ENCODE measurements at regions not wholly inside any gene's neighbourhood (a gene's known extent, or its start where the extent isn't known, plus 50 kb on each side); places are given as distances from the start of the nearest gene placed in this dataset.
A peak's percentile ranks its signal among the peaks of the same experiment; 100 is the strongest.
"Not testable (repeated sequence)": the region's sequence is repeated elsewhere in the genome, so short reads cannot be mapped to it uniquely, and the experiment has no call there.

- DNase-seq (ENCODE audit: low spot score), result no peak
These were observed 258.1 kb downstream of the C11orf87 start for GRCh38 chr11:109680127-109680526.

GRCh38 chr11:109682788-109683187 is 260.8 kb downstream of the C11orf87 start:
- not testable (repeated sequence) for DNase-seq (ENCODE audit: low spot score)

- no peak for DNase-seq (ENCODE audit: low spot score)
These were observed 273.7 kb downstream of the C11orf87 start for GRCh38 chr11:109695696-109696095.

GRCh38 chr11:109696191-109696897 is 274.4 kb downstream of the C11orf87 start:
- no peak for DNase-seq (ENCODE audit: low spot score)

GRCh38 chr11:109697140-109697843 is 275.3 kb downstream of the C11orf87 start:
- peak; percentile 5 for DNase-seq (ENCODE audit: low spot score)

GRCh38 chr11:109698237-109698636 is 276.2 kb downstream of the C11orf87 start:
- no peak for DNase-seq (ENCODE audit: low spot score)

GRCh38 chr11:109704432-109704831 is 282.4 kb downstream of the C11orf87 start:
- DNase-seq (ENCODE audit: low spot score), result no peak

GRCh38 chr11:109706945-109707344 is 285.0 kb downstream of the C11orf87 start:
- DNase-seq (ENCODE audit: low spot score), result peak; percentile 3

GRCh38 chr11:109707411-109707810 is 285.4 kb downstream of the C11orf87 start:
- DNase-seq (ENCODE audit: low spot score), result peak; percentile 10

GRCh38 chr11:109708184-109708583 is 286.2 kb downstream of the C11orf87 start:
- DNase-seq (ENCODE audit: low spot score), result no peak

- DNase-seq (ENCODE audit: low spot score), result not testable (repeated sequence)
These were observed 292.5 kb downstream of the C11orf87 start for GRCh38 chr11:109714444-109714843.

GRCh38 chr11:109715424-109715823 is 293.4 kb downstream of the C11orf87 start:
- not testable (repeated sequence) for DNase-seq (ENCODE audit: low spot score)

GRCh38 chr11:109726061-109726460 is 304.1 kb downstream of the C11orf87 start:
- no peak for DNase-seq (ENCODE audit: low spot score)

GRCh38 chr11:109728056-109728455 is 306.1 kb downstream of the C11orf87 start:
- DNase-seq (ENCODE audit: low spot score), result no peak

GRCh38 chr11:109729761-109730160 is 307.8 kb downstream of the C11orf87 start:
- DNase-seq (ENCODE audit: low spot score), result no peak

GRCh38 chr11:109730669-109731068 is 308.7 kb downstream of the C11orf87 start:
- DNase-seq (ENCODE audit: low spot score), result no peak

GRCh38 chr11:109731451-109731850 is 309.5 kb downstream of the C11orf87 start:
- no peak for DNase-seq (ENCODE audit: low spot score)

- no peak for DNase-seq (ENCODE audit: low spot score)
These were observed 311.3 kb downstream of the C11orf87 start for GRCh38 chr11:109733245-109733644.

- no peak for DNase-seq (ENCODE audit: low spot score)
These were observed 312.6 kb downstream of the C11orf87 start for GRCh38 chr11:109734566-109734965.

GRCh38 chr11:109735128-109735527 is 313.1 kb downstream of the C11orf87 start:
- DNase-seq (ENCODE audit: low spot score), result no peak

GRCh38 chr11:109739379-109739778 is 317.4 kb downstream of the C11orf87 start:
- no peak for DNase-seq (ENCODE audit: low spot score)

- no peak for DNase-seq (ENCODE audit: low spot score)
These were observed 324.1 kb downstream of the C11orf87 start for GRCh38 chr11:109745996-109746625.

- peak; percentile 15 for DNase-seq (ENCODE audit: low spot score)
These were observed 325.8 kb downstream of the C11orf87 start for GRCh38 chr11:109747839-109748238.

All from Ammon's horn (tissue), 1 donor.